ENCODE measurements at regions not wholly inside any gene's neighbourhood (a gene's known extent, or its start where the extent isn't known, plus 50 kb on each side); places are given as distances from the start of the nearest gene placed in this dataset.
"Not testable (repeated sequence)": the region's sequence is repeated elsewhere in the genome, so short reads cannot be mapped to it uniquely, and the experiment has no call there.

DNA sequence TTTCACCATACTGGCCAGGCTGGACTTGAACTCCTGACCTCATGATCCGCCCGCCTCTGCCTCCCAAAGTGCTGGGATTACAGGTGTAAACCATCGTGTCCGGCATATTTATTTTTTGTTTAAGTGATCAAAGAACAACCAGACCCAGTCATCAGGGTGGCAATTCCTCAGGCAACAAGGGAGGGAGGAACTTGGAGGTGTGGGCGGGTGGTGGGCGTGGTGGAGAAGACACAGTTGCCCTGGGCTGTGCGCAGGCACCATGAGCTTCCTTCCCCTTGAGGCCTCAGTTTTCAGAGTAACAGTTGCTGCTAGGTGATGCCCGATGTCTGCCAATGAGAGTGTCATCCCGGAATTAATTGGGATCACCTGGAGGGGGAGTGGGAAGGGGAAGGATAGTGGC is 191.7 kb downstream of the ALG10 start:
- no peak for TF ChIP-seq CTCF (IDR thresholded peaks at IDR 0.05; ENCODE audit: low read depth, low read length)

DNA sequence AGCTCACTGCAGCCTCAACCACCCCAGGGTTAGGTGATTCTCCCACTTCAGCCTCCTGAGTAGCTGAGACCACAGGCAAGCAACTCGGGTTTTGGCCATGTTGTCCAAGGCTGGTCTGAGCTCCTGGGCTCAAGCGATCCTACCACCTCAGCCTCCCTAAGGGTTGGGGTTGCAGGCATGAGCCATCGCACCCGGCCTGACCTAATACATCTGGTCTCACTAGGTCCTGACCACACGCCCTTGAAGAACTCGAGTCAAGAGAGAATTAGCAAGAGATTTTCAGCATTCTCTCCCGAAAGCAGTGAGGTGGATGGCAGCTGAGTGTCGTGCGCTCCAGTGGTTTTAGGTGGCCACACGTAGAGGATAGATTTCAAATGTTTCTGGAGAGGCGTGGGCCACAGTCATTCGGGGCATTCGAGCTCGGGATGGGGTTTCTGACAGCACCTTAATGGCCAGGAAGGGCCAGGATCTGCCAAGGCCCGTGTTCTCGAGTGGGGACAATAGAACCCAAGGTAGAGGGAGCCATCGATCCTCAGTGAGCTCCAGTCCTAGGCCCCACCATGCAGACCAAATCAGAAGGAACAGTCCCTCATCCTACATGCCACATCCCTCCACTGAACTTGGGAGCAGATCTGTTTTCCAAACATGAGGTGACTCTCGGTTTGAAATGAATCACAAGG is 193.1 kb downstream of the ALG10 start:
- no peak overlapping the region for H3K4me3 ChIP-seq (ENCODE audit: low read depth, low read length)

More for the DNA sequence above, 191.7 kb downstream of the ALG10 start:
- no peak overlapping the region for H3K4me3 ChIP-seq (ENCODE audit: low read depth, low read length)

DNA sequence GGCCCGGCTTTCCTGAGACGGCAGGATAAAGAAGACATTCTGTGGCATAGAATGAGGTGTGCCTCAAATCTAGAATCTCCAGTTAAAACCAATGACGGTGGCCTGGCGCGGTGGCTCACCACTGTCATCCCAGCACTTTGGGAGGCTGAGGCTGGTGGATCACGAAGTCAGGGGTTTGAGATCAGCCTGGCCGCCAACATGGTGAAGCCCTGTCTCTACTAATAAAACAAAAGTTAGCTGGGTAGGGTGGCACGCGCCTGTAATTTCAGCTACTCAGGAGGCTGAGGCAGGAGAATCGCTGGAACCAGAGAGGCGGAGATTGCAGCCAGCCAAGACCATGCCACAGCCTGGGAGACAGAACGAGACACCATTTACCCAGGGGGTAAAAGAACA is 193.6 kb downstream of the ALG10 start:
- no peak for TF ChIP-seq CTCF (IDR thresholded peaks at IDR 0.05; ENCODE audit: low read depth, low read length)
- H3K4me3 ChIP-seq (ENCODE audit: low read depth, low read length) = no peak overlapping the region

More for the DNA sequence above, 193.1 kb downstream of the ALG10 start:
- TF ChIP-seq CTCF (IDR thresholded peaks at IDR 0.05; ENCODE audit: low read depth, low read length) = no peak

- no peak overlapping the region for H3K4me3 ChIP-seq (ENCODE audit: low read depth, low read length)
- no peak for TF ChIP-seq CTCF (IDR thresholded peaks at IDR 0.05; ENCODE audit: low read depth, low read length)
Measured at GRCh38 chr12:34217660-34218059, 195.4 kb downstream of the ALG10 start.

GRCh38 chr12:34218193-34219045 is 196.1 kb downstream of the ALG10 start:
- peak; percentile 66 for TF ChIP-seq CTCF (IDR thresholded peaks at IDR 0.05; ENCODE audit: low read depth, low read length)
- 0 out of 2 replicates have a peak overlapping the region, but pooled peaks have one; percentile 14 for H3K4me3 ChIP-seq (ENCODE audit: low read depth, low read length)

GRCh38 chr12:34219046-34219770 is 196.9 kb downstream of the ALG10 start:
- no peak for TF ChIP-seq CTCF (IDR thresholded peaks at IDR 0.05; ENCODE audit: low read depth, low read length)
- H3K4me3 ChIP-seq (ENCODE audit: low read depth, low read length) = no peak overlapping the region

DNA sequence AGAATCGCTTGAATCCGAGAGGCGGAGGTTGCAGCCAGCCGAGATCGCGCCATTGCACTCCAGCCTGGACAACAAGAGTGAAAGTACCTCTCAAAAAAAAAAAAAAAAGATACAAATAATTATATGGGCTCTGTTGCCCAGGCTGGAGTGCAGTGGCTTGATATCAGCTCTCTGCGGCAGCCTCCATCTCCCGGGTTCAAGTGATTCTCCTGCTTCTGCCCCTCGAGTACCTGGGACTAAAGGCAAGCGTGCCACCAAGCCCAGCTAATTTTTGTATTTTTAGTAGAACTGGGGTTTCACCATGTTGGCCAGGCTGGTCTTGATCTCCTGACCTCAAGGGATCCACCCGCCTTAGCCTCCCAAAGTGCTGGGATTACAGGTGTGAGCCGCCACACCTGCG is 197.8 kb downstream of the ALG10 start:
- H3K4me3 ChIP-seq (ENCODE audit: low read depth, low read length) = not testable (repeated sequence)
